ENCODE measurements at regions not wholly inside any gene's neighbourhood (a gene's known extent, or its start where the extent isn't known, plus 50 kb on each side); places are given as distances from the start of the nearest gene placed in this dataset.

- TF ChIP-seq, protein P1, sequence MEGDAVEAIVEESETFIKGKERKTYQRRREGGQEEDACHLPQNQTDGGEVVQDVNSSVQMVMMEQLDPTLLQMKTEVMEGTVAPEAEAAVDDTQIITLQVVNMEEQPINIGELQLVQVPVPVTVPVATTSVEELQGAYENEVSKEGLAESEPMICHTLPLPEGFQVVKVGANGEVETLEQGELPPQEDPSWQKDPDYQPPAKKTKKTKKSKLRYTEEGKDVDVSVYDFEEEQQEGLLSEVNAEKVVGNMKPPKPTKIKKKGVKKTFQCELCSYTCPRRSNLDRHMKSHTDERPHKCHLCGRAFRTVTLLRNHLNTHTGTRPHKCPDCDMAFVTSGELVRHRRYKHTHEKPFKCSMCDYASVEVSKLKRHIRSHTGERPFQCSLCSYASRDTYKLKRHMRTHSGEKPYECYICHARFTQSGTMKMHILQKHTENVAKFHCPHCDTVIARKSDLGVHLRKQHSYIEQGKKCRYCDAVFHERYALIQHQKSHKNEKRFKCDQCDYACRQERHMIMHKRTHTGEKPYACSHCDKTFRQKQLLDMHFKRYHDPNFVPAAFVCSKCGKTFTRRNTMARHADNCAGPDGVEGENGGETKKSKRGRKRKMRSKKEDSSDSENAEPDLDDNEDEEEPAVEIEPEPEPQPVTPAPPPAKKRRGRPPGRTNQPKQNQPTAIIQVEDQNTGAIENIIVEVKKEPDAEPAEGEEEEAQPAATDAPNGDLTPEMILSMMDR (conservative IDR thresholded peaks at IDR 0.05; ENCODE audit: low read depth, low read length), result no peak
- no peak for TF ChIP-seq EZH2 (IDR thresholded peaks at IDR 0.05; ENCODE audit: low read length, unreplicated experiment)
Measured at GRCh38 chr6:91660893-91661292, 1074.0 kb upstream of the MAP3K7 start.

Measured in PC-3 (cell line).